ENCODE measurements at regions not wholly inside any gene's neighbourhood (a gene's known extent, or its start where the extent isn't known, plus 50 kb on each side); places are given as distances from the start of the nearest gene placed in this dataset.
"Not testable (repeated sequence)": the region's sequence is repeated elsewhere in the genome, so short reads cannot be mapped to it uniquely, and the experiment has no call there.

DNA sequence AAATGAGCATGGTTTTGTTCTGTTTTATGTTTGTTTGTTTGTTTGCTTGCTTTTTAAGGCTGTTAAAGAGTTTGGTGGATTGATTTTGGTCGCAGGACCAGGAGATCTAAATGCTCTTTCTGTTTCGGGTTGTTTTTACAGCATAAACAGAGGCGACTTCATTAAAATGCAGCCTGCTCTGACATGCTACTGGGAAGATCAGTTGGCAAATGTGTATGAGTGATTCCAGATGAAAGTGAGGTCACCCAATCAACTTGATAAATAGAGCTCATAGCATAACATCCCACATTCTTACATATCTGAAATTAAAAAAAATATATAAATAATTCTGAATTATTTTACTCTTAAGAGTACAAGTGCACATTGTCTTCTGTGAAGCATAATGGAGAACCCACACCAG is 947.7 kb downstream of the GALC start:
- Mint-ChIP-seq H3K27me3 (no peaks in the 10 kb centered on the region), H3K36me3 (no peaks in the 10 kb centered on the region), H3K9me3 (no peaks in the 10 kb centered on the region), H3K4me3 (no peak overlapping the region), H3K4me1 (ENCODE audit: low read depth) (no peaks in the 10 kb centered on the region), H3K27ac (no peak overlapping the region)
- POLR2A ChIA-PET, result no interaction called here
- no peak for DNase-seq
- CTCF ChIA-PET, result no interaction called here
- intact Hi-C loops (cut with micrococcal nuclease), result no loop called here

DNA sequence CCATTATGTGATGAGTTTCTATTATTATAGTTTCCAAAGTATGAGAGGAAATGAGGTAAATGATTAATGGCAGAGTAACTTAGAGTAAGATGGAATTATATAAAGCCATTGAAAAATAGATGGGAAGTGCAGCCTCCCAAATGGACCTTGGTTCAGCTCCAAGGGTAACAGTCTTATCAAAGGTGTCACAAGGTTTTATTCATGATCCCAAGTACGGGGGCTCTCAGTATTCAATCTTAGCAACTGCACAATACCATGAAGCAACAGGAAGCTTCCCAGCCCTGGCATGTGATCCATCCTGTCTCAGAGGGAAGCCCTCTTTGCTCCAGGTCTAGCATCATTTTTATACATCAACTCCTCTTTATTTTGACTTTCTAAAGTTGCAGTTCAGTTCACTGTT is 948.2 kb downstream of the GALC start:
- POLR2A ChIA-PET, result no interaction called here
- H3K36me3 Mint-ChIP-seq, result no peaks in the 10 kb centered on the region
- intact Hi-C loops (cut with micrococcal nuclease), result no loop called here
- H3K27me3 Mint-ChIP-seq, result no peaks in the 10 kb centered on the region
- H3K27ac Mint-ChIP-seq, result no peak overlapping the region
- H3K4me3 Mint-ChIP-seq, result no peak overlapping the region
- H3K4me1 Mint-ChIP-seq (ENCODE audit: low read depth), result no peaks in the 10 kb centered on the region
- no peak for DNase-seq
- CTCF ChIA-PET, result no interaction called here
- peaks cover 2% of the 10 kb centered on the region for H3K9me3 Mint-ChIP-seq

DNA sequence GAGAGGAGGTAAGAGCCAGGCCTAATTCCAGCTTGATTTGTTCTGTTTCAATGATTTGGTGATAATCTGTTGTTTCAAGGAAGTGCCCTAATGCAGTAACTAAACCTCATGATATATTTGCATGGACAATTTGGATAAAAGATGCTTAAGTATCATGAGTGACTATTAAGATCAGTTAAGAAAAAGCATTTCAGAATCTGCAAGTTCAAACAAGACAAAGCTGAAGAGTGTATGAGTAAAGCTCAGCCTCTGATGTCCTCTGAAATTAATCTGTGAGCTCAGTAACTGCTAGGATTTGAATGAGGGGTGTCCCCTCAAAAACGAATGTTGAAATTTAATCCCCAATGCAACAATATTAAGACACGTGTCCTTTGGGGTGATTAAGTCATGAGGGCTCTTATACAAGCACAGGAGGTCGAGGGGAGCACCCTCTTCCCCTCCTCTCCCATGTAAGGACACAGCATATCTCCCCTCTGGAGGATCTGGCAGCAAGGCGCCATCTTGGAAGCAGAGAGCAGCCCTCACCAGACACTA is 949.2 kb downstream of the GALC start:
- DNase-seq, result no peak
- no peaks in the 10 kb centered on the region for H3K36me3 Mint-ChIP-seq
- intact Hi-C loops (cut with micrococcal nuclease), result no loop called here
- no peaks in the 10 kb centered on the region for H3K27me3 Mint-ChIP-seq
- no peak overlapping the region for H3K4me3 Mint-ChIP-seq
- ChIA-PET CTCF (interaction anchor here (0.6 kb wide), 1 partner anchor 756 kb away, joined by 3 read pairs; no protein-coding TSS in a partner anchor), POLR2A (no interaction called here)
- H3K9me3 Mint-ChIP-seq, result peaks cover 6% of the 10 kb centered on the region
- H3K4me1 Mint-ChIP-seq (ENCODE audit: low read depth), result no peaks in the 10 kb centered on the region
- no peak overlapping the region for H3K27ac Mint-ChIP-seq

DNA sequence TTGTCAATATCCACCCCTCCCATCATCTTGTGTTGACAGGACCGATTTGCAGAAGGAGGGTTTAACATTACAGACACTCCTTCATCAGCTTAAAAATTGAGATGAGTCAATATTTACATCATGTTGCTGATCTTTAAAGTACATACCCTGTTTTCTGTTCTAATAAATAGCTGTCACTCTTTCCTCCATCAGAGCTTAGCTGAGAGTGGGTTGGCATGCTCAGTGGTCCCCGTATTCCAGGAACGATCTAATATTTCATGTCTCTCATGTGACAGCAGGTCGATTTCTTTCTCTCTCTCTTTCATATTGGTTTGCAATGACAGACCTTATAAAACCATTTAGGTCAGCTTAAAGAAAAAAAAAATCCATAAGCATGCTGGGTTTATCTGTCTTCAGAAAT is 950.6 kb downstream of the GALC start:
- no peaks in the 10 kb centered on the region for H3K4me1 Mint-ChIP-seq (ENCODE audit: low read depth)
- POLR2A ChIA-PET, result no interaction called here
- H3K9me3 Mint-ChIP-seq, result peaks cover 7% of the 10 kb centered on the region

DNA sequence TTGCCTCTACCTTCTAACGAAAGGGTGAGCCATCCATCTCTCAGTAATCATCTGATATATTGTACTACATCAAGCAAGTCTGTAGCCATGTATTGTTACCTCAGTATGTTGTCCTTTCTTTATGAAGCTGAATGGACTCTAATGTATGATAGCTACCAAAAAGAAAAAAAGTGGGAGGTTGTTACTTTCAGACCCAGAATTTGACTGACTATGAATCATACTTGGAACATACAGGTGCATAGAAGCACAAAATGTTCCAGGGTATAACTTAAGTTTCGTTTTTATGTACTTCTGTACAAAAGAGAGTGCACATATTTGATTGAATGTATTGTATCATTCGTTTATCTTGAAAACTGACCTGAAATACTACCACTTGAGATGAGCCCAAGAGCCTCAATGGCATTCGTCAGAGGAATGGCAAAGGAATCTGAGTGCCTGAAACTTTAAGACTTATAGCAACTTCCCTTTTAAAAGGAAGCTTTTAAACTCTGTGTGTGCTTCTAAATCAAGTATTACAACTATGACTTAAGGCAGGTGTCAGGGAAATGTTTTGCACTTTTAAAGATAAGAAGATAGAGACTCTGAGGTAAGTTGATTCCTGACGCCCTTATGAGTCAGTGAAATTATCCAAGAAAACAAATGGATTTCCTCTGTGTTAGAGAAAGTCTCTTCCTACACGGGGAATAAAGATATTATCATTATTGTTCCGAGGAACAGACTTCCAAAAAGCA is 951.5 kb downstream of the GALC start:
- Mint-ChIP-seq H3K9me3 (peaks cover 8% of the 10 kb centered on the region), H3K27ac (no peak overlapping the region), H3K36me3 (no peaks in the 10 kb centered on the region), H3K27me3 (no peaks in the 10 kb centered on the region), H3K4me3 (no peak overlapping the region), H3K4me1 (ENCODE audit: low read depth) (no peaks in the 10 kb centered on the region)
- DNase-seq, result no peak
- intact Hi-C loops (cut with micrococcal nuclease), result no loop called here
- CTCF ChIA-PET, result no interaction called here
- POLR2A ChIA-PET, result no interaction called here

More for the DNA sequence above, 950.6 kb downstream of the GALC start:
- no peak overlapping the region for H3K4me3 Mint-ChIP-seq
- intact Hi-C loops (cut with micrococcal nuclease), result no loop called here
- no peak overlapping the region for H3K27ac Mint-ChIP-seq
- CTCF ChIA-PET, result no interaction called here
- DNase-seq, result no peak
- H3K36me3 Mint-ChIP-seq, result no peaks in the 10 kb centered on the region
- H3K27me3 Mint-ChIP-seq, result no peaks in the 10 kb centered on the region

DNA sequence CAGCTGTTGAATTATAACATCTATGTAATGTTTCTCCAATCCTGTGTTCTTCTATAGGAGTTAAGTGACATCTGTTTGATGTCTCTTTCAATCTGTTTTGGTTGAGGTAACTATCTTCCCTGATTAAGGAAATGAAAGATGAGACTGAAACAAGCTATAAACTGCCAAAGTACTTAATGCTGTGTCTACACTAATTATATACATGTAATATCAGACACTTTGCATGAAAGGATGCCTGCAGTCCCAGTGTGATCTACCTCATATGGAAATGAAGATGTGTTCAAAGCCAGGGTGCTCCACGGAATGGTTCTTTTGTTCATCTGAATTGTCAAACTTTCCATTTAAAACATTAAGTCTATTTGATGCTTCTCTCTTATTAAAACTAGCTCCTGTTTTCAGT is 958.3 kb downstream of the GALC start:
- no peak overlapping the region for H3K4me3 Mint-ChIP-seq
- POLR2A ChIA-PET, result no interaction called here
- CTCF ChIA-PET, result no interaction called here
- no peaks in the 10 kb centered on the region for H3K4me1 Mint-ChIP-seq (ENCODE audit: low read depth)
- no peaks in the 10 kb centered on the region for H3K27me3 Mint-ChIP-seq
- peaks cover 17% of the 10 kb centered on the region for H3K9me3 Mint-ChIP-seq
- intact Hi-C loops (cut with micrococcal nuclease), result no loop called here
- no peak overlapping the region for H3K27ac Mint-ChIP-seq
- DNase-seq, result no peak
- no peaks in the 10 kb centered on the region for H3K36me3 Mint-ChIP-seq

DNA sequence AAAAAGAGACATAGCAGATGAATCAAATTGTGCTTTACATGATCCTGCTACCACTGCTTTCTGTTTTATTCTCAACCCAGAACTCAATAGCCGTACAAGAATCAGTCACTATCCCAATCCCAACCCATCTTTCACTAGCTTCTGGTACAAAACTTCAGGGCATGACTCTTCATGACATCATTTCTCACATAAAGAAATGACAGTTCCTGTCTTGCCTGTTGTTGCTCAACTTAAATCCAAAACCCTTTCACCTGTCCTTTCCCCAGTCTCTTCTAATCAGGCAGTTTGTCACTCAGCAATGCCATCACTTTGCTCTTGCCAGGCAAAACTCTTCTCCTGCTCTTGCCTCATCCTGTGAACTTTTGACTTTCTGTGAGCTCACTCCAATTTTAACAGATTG is 962.8 kb downstream of the GALC start:
- H3K36me3 Mint-ChIP-seq, result no peaks in the 10 kb centered on the region
- POLR2A ChIA-PET, result no interaction called here
- H3K27me3 Mint-ChIP-seq, result no peaks in the 10 kb centered on the region
- H3K4me1 Mint-ChIP-seq (ENCODE audit: low read depth), result no peaks in the 10 kb centered on the region
- H3K27ac Mint-ChIP-seq, result no peak overlapping the region
- no peak for DNase-seq
- H3K4me3 Mint-ChIP-seq, result no peak overlapping the region
- peaks cover 16% of the 10 kb centered on the region for H3K9me3 Mint-ChIP-seq
- intact Hi-C loops (cut with micrococcal nuclease), result no loop called here
- CTCF ChIA-PET, result no interaction called here

DNA sequence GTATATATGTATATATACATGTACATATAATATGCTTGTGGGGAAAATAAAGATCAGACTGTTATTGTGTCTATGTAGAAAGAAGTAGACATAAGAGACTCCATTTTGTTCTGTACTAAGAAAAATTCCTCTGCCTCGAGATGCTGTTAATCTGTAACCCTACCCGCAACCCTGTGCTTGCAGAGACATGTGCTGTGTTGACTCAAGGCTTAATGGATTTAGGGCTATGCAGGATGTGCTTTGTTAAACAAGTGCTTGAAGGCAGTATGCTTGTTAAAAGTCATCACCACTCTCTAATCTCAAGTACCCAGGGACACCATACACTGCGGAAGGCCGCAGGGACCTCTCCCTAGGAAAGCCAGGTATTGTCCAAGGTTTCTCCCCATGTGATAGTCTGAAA is 972.9 kb downstream of the GALC start:
- CTCF ChIA-PET; H3K9me3 Mint-ChIP-seq; H3K27me3 Mint-ChIP-seq; H3K4me1 Mint-ChIP-seq (ENCODE audit: low read depth); H3K4me3 Mint-ChIP-seq; H3K27ac Mint-ChIP-seq; H3K36me3 Mint-ChIP-seq; intact Hi-C loops (cut with micrococcal nuclease); DNase-seq; POLR2A ChIA-PET: not testable (repeated sequence)

DNA sequence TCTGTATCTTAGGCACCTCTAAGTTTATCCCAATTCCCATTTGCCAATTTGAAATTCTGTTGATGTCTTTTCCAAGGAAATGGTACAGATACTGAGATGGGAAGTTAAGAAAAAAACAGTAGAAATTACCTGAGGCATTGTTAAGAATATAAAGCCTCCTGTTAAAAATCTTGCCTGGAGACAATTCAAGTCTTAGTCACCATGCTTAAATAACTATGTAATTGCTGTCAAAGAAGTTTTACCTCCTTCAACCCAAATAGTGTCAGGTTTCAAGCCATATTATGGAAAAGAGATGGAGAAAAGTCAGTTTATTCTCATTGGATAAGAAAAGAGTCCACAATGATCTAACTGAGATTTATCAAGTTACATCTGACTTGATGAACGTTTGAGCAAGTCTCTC is 974.7 kb downstream of the GALC start:
- POLR2A ChIA-PET, result no interaction called here
- no peak for DNase-seq
- Mint-ChIP-seq H3K36me3 (no peaks in the 10 kb centered on the region), H3K9me3 (peaks cover 7% of the 10 kb centered on the region), H3K4me1 (ENCODE audit: low read depth) (no peaks in the 10 kb centered on the region), H3K27ac (no peak overlapping the region), H3K4me3 (no peak overlapping the region), H3K27me3 (no peaks in the 10 kb centered on the region)
- CTCF ChIA-PET, result no interaction called here
- intact Hi-C loops (cut with micrococcal nuclease), result no loop called here

DNA sequence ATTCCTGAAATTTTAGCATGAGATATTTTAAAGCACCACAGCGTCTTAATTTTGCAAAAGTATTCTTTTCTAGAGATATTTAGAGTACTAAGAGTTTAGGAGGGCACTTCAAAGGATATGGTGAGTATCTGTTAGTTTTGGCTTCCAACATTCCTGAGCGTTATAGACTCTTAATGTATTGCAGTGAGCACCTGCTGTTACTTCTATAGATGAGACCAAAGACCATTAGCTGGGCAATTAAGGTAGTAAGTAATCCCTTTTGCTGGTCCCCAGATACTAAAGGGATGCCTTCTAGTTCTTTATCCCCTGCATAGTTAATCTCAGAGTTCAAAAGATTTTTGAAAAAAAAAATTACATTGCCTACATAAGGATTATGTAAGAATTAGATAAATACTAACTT is 975.6 kb downstream of the GALC start:
- Mint-ChIP-seq H3K27me3 (no peaks in the 10 kb centered on the region), H3K4me1 (ENCODE audit: low read depth) (no peaks in the 10 kb centered on the region), H3K36me3 (no peaks in the 10 kb centered on the region), H3K4me3 (no peak overlapping the region), H3K27ac (no peak overlapping the region), H3K9me3 (peaks cover 7% of the 10 kb centered on the region)
- intact Hi-C loops (cut with micrococcal nuclease), result no loop called here
- ChIA-PET CTCF (interaction anchor here (0.6 kb wide), 1 partner anchor 239 kb away, joined by 3 read pairs; no protein-coding TSS in a partner anchor), POLR2A (no interaction called here)
- no peak for DNase-seq

DNA sequence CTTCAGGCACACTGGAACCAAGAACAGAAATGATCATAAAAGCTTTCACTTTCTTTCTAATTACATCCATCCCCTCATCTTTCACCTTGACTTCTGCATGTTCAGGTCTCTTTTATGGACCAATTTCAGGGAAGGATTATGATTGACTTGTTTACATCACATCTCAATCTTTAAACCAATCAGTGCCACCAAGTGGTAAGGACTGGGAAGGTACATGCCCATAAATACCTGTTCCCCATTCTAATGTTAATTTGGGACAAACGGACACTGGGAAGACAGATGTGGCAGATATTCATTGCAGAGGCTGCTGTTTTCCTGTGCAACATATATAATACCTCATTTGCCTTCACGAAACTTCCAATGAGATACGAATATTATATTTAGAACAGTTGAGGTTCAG is 978.1 kb downstream of the GALC start:
- intact Hi-C loops (cut with micrococcal nuclease), result no loop called here
- Mint-ChIP-seq H3K9me3 (peaks cover 7% of the 10 kb centered on the region), H3K27ac (no peak overlapping the region), H3K4me1 (ENCODE audit: low read depth) (no peaks in the 10 kb centered on the region), H3K36me3 (no peaks in the 10 kb centered on the region), H3K4me3 (no peak overlapping the region), H3K27me3 (no peaks in the 10 kb centered on the region)
- ChIA-PET CTCF (no interaction called here), POLR2A (no interaction called here)
- no peak for DNase-seq

DNA sequence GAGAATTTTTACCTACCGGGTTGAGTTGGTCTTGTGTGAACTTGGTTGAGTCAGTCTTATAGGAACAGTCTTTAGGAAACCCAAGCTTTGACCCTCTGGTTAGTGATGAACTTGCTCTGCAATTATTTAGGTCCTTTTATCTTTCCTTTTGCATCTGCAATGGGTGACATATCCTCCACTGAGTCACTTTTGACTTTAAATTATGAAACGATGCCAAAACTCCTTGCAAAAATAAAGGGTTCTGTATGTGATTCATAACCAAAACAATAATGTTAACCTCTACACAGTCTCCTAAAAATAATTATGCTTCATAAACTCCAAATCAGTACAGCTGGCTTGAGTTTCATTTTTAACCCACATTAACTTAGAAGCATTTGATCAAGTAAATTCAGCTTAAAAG is 979.4 kb downstream of the GALC start:
- H3K27ac Mint-ChIP-seq, result no peak overlapping the region
- POLR2A ChIA-PET, result no interaction called here
- H3K4me1 Mint-ChIP-seq (ENCODE audit: low read depth), result no peaks in the 10 kb centered on the region

DNA sequence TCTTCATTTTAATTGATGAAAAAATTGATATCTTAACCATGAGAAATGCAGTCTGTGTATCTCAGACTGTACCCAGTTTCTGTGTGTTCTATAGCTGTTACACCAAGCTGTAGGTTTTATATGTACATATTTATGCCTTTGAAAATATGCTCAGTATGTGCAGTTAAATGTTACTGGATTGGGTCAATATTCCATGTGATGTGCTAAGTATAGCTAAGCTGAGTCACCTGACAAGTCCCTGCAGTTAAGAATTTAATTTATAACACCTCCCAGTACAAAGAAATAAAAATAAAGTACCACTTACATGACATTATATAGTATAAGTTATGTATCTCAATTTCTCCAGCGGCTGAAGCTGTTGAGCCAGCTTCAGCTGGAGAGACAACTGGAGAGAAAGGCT is 984.0 kb downstream of the GALC start:
- Mint-ChIP-seq H3K4me1 (ENCODE audit: low read depth) (no peaks in the 10 kb centered on the region), H3K36me3 (no peaks in the 10 kb centered on the region), H3K27ac (no peak overlapping the region), H3K27me3 (no peaks in the 10 kb centered on the region), H3K4me3 (no peak overlapping the region), H3K9me3 (peaks cover 11% of the 10 kb centered on the region)
- ChIA-PET CTCF (no interaction called here), POLR2A (no interaction called here)
- intact Hi-C loops (cut with micrococcal nuclease), result no loop called here
- no peak for DNase-seq

More for the DNA sequence above, 979.4 kb downstream of the GALC start:
- Mint-ChIP-seq H3K27me3 (no peaks in the 10 kb centered on the region), H3K4me3 (no peak overlapping the region), H3K9me3 (peaks cover 7% of the 10 kb centered on the region), H3K36me3 (no peaks in the 10 kb centered on the region)
- CTCF ChIA-PET, result no interaction called here
- DNase-seq, result no peak
- intact Hi-C loops (cut with micrococcal nuclease), result no loop called here
